Esophagus muscularis mucosa (tissue), 4 donors: ENCODE measurements at regions not wholly inside any gene's neighbourhood (a gene's known extent, or its start where the extent isn't known, plus 50 kb on each side); places are given as distances from the start of the nearest gene placed in this dataset.

ENCODE experiments used
- DNase-seq: peaks from one replicate; pipeline ENCODE4 v3.0.0-alpha.2; 2017; ENCODE audit errors: extremely low spot score
- H3K27ac ChIP-seq, 4 donors: fragments of 200-600 bp; sonication (generic); replicated peaks in 1 of 4; 1 replicate in 3 of 4; 2 replicates in 1 of 4; pipeline ENCODE4 v1.5.1; 2016 to 2019; ENCODE audit warnings: mild to moderate bottlenecking in 1 of 4
- H3K27me3 ChIP-seq, 4 donors: fragments of 200-600 bp; sonication (generic); one replicate each; pipeline versions ENCODE4 v1.5.1 to v1.6.0; 2016 to 2019
- H3K36me3 ChIP-seq, 4 donors: fragments of 200-600 bp; sonication (generic); one replicate each; pipeline ENCODE4 v1.5.1; 2016 to 2019
- H3K4me1 ChIP-seq, 4 donors: fragments of 200-600 bp; sonication (generic); one replicate each; pipeline ENCODE4 v1.5.1; 2016 to 2019
- H3K4me3 ChIP-seq, 4 donors: fragments of 200-600 bp; sonication (generic); 1 replicate in 2 of 4; 2 replicates in 2 of 4; pipeline ENCODE4 v1.5.1; 2016 to 2019; ENCODE audit warnings: mild to moderate bottlenecking in 4 of 4, moderate library complexity in 1 of 4
- H3K9me3 ChIP-seq, 4 donors: fragments of 200-600 bp; sonication (generic); 1 replicate in 3 of 4; 2 replicates in 1 of 4; pipeline ENCODE4 v1.5.1; 2016 to 2019
- CTCF ChIP-seq, 3 experiments: fragments of 200-600 bp in 2 of 3; fragments of 450-650 bp in 1 of 3; sonication (generic) in 2 of 3; IDR thresholded peaks; one replicate each; pipeline ENCODE4 v1.5.1; 2017 to 2019; ENCODE audit warnings: antibody characterized with exemption in 3 of 3, mild to moderate bottlenecking in 2 of 3, moderate library complexity in 1 of 3
- EP300 ChIP-seq: sonication (generic); formaldehyde crosslinking; IDR thresholded peaks from one replicate; pipeline ENCODE4 v1.6.1; 2017; ENCODE audit warnings: antibody characterized with exemption
- POLR2A ChIP-seq: fragments of 450-650 bp; IDR thresholded peaks from one replicate; pipeline ENCODE4 v1.6.1; 2017; ENCODE audit warnings: antibody characterized with exemption, moderate library complexity, mild to moderate bottlenecking, low read depth
- POLR2AphosphoS5 ChIP-seq, 2 donors: sonication (generic); formaldehyde crosslinking; IDR thresholded peaks; one replicate each; pipeline ENCODE4 v1.6.1; 2017; ENCODE audit warnings: antibody characterized with exemption in 2 of 2
- WGBS: methylation state at CpG from one replicate; pipeline ENCODE4 v1.1.5; 2018; 5-methylcytosine and 5-hydroxymethylcytosine counted together
- intact Hi-C: fragments of 100-400 bp; cut with DNase I; formaldehyde crosslinking; loops from one replicate; pipeline ENCODE4 v1.15.1; 2023

GRCh38 chr7:84532196-84532595 is 337.6 kb upstream of the SEMA3A start:
- TF ChIP-seq EP300, result no peak
- no peak for TF ChIP-seq POLR2A
- no peak for TF ChIP-seq CTCF (IDR thresholded peaks at IDR 0.05)
- TF ChIP-seq POLR2AphosphoS5 (IDR thresholded peaks at IDR 0.05), result no peak
- Histone ChIP-seq H3K4me1 (peaks cover 0 to 14% (median 11%) of the 10 kb centered on the region in 4 donors), H3K9me3 (no peaks in the 10 kb centered on the region), H3K4me3 (no peak overlapping the region), H3K36me3 (no peaks in the 10 kb centered on the region), H3K27ac (no peak overlapping the region), H3K27me3 (no peaks in the 10 kb centered on the region)
- intact Hi-C loops, result no loop called here
- no peak for DNase-seq

- H3K4me1 ChIP-seq, result peaks cover 0 to 22% (median 11%) of the 10 kb centered on the region in 4 donors
- TF ChIP-seq EP300 (no peak), POLR2A (no peak), POLR2AphosphoS5 (IDR thresholded peaks at IDR 0.05) (no peak), CTCF (IDR thresholded peaks at IDR 0.05) (no peak)
- peak overlapping the region in 2 of 4 donors; percentile 27 to 31 for H3K27ac ChIP-seq
- H3K27me3 ChIP-seq, result no peaks in the 10 kb centered on the region
- intact Hi-C loops, result no loop called here
- 59% methylated on average over 3 of the region's 3 CpGs for WGBS
- no peaks in the 10 kb centered on the region for H3K36me3 ChIP-seq
- DNase-seq, result no peak
- no peaks in the 10 kb centered on the region for H3K9me3 ChIP-seq
- no peak overlapping the region for H3K4me3 ChIP-seq
Measured at GRCh38 chr7:84529480-84530205, 335.1 kb upstream of the SEMA3A start.

- Histone ChIP-seq H3K4me1 (peaks cover 0 to 22% (median 11%) of the 10 kb centered on the region in 4 donors), H3K36me3 (no peaks in the 10 kb centered on the region), H3K4me3 (no peak overlapping the region), H3K9me3 (no peaks in the 10 kb centered on the region), H3K27ac (peak overlapping the region in 2 of 4 donors; percentile 8 to 27), H3K27me3 (no peaks in the 10 kb centered on the region)
- intact Hi-C loops, result no loop called here
- TF ChIP-seq CTCF (IDR thresholded peaks at IDR 0.05), result no peak
- TF ChIP-seq POLR2A, result no peak
- no peak for TF ChIP-seq POLR2AphosphoS5 (IDR thresholded peaks at IDR 0.05)
- no peak for TF ChIP-seq EP300
- no peak for DNase-seq
Measured at GRCh38 chr7:84528756-84529479, 334.3 kb upstream of the SEMA3A start.

- WGBS, result 59% methylated on average over 10 of the region's 10 CpGs
- TF ChIP-seq CTCF (IDR thresholded peaks at IDR 0.05) (no peak), EP300 (no peak), POLR2A (no peak), POLR2AphosphoS5 (IDR thresholded peaks at IDR 0.05) (no peak)
- Histone ChIP-seq H3K27ac (peak overlapping the region; percentile 13 to 35 (median 22)), H3K36me3 (no peaks in the 10 kb centered on the region), H3K27me3 (no peaks in the 10 kb centered on the region), H3K9me3 (peaks cover 0 to 20% (median 4%) of the 10 kb centered on the region in 4 donors), H3K4me3 (no peak overlapping the region), H3K4me1 (peaks cover 0 to 18% (median 10%) of the 10 kb centered on the region in 4 donors)
- no peak for DNase-seq
- intact Hi-C loops, result no loop called here
Measured at GRCh38 chr7:84524714-84525694, 330.4 kb upstream of the SEMA3A start.
